ENCODE measurements at regions not wholly inside any gene's neighbourhood (a gene's known extent, or its start where the extent isn't known, plus 50 kb on each side); places are given as distances from the start of the nearest gene placed in this dataset.

DNA sequence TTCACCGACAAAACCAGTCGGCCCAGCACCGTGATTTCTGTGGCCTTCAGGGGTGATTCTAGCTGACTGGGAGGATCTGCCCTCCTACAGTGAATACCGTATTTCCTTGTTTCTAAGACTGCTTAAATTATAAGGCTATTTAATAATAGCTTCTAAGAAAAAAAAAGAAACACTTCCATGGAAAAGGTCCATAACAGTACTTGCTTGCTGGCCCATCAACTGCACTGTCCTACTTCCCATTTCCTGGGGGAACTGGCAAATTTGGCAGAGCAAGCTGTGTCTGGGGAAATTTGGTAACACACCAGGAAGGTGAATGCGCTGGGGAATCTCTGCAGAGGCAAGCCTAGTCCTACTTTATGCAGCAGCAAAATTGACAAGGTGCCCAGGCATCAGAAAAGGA, 214.0 kb downstream of the ZNF326 start (continued):
- no peak for TF ChIP-seq JUND (IDR thresholded peaks at IDR 0.05)
- TF ChIP-seq CBX3 (IDR thresholded peaks at IDR 0.05; ENCODE audit: low read depth) = no peak
- no peak for TF ChIP-seq YY1 (IDR thresholded peaks at IDR 0.05; ENCODE audit: extremely low read depth, insufficient replicate concordance, low read depth, low read length)
- TF ChIP-seq ZFX (IDR thresholded peaks at IDR 0.05) = no peak
- no peak for TF ChIP-seq ELF1 (IDR thresholded peaks at IDR 0.05; ENCODE audit: borderline replicate concordance, low read depth)
- no peak for TF ChIP-seq POLR2A (IDR thresholded peaks at IDR 0.05; ENCODE audit: borderline replicate concordance, extremely low read depth, insufficient read depth, insufficient read length)
- TF ChIP-seq, protein P1, sequence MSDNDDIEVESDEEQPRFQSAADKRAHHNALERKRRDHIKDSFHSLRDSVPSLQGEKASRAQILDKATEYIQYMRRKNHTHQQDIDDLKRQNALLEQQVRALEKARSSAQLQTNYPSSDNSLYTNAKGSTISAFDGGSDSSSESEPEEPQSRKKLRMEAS (IDR thresholded peaks at IDR 0.05) = no peak
- no peak for TF ChIP-seq EGR1 (IDR thresholded peaks at IDR 0.05; ENCODE audit: low read depth)
- TF ChIP-seq FOSL1 (IDR thresholded peaks at IDR 0.05; ENCODE audit: low read depth) = no peak
- TF ChIP-seq ZNF274 (IDR thresholded peaks at IDR 0.05; ENCODE audit: low read depth, low read length) = no peak

DNA sequence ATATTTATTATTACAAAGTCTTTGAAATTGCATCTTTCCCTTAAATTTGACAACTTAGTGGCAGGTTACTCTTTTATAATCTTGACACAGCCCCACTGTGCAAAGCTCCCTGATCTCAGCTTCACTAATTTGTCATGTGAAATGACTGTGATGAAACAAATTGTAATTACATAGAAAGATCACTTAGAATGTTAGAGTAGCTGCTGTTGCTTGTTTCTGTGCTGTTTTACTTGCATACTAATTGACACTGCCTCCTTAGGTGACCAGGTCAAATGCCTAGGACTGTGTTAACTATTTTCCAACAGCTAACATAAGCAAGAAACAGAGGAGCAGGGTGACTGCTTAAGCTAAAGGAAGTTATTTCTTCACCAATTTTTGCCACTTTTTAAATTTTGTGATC, 211.3 kb downstream of the ZNF326 start:
- H3K79me2 ChIP-seq (ENCODE audit: insufficient read depth, low read length) = no peaks in the 10 kb centered on the region
- H3K4me1 ChIP-seq (ENCODE audit: control insufficient read depth in 1 of 2, insufficient read depth in 2 of 2, low read length in 2 of 2) = no peaks in the 10 kb centered on the region
- ATAC-seq = no peak
- DNase-seq (ENCODE audit: low read depth, low spot score) = no peak
- H3K27ac ChIP-seq (ENCODE audit: low read depth, low read length) = no peak overlapping the region
- H3K4me3 ChIP-seq (replicated peaks in 1 of 2; ENCODE audit: low read depth in 1 of 2, low read length in 2 of 2) = no peak overlapping the region
- peaks cover 22% of the 10 kb centered on the region for H3K27me3 ChIP-seq (ENCODE audit: insufficient read depth, low read length)
- intact Hi-C loops (cut with micrococcal nuclease) = no loop called here
- H3K9me2 ChIP-seq (ENCODE audit: insufficient read depth) = no peaks in the 10 kb centered on the region
- H4K20me1 ChIP-seq (ENCODE audit: insufficient read depth) = no peaks in the 10 kb centered on the region
- no peak overlapping the region for H3K4me2 ChIP-seq (ENCODE audit: low read length)
- POLR2A ChIA-PET = no interaction called here
- CTCF ChIA-PET = no interaction called here
- no peak overlapping the region for H2AFZ ChIP-seq (ENCODE audit: low read depth, low read length, poor library complexity, severe bottlenecking)
- no peak overlapping the region for H3K9ac ChIP-seq (ENCODE audit: low read length)
- RAD21 ChIA-PET (ENCODE audit: low non-redundant PET in 1 of 2, low total read pairs in 2 of 2, uncharacterized antibody in 2 of 2, unreplicated experiment in 2 of 2) = no interaction called here
- BruUV-seq (replicated peaks) = no TSS peak
- H3K36me3 ChIP-seq (ENCODE audit: control insufficient read depth in 1 of 2, insufficient read depth in 2 of 2, low read length in 2 of 2) = no peaks in the 10 kb centered on the region
- TF ChIP-seq JUND (IDR thresholded peaks at IDR 0.05) (no peak), SRF (IDR thresholded peaks at IDR 0.05; ENCODE audit: low read depth) (no peak), EZH2 (IDR thresholded peaks at IDR 0.05) (no peak), YY1 (IDR thresholded peaks at IDR 0.05; ENCODE audit: extremely low read depth, insufficient replicate concordance, low read depth, low read length) (no peak), ZFX (IDR thresholded peaks at IDR 0.05) (no peak), RAD21 (IDR thresholded peaks at IDR 0.05; ENCODE audit: low read depth) (no peak)
- TF ChIP-seq, protein P1 (IDR thresholded peaks at IDR 0.05) = no peak
- H3K9me3 ChIP-seq (ENCODE audit: control insufficient read depth in 1 of 2, insufficient read depth in 1 of 2, low read depth in 1 of 2, low read length in 2 of 2) = no peaks in the 10 kb centered on the region
